ENCODE measurements at regions not wholly inside any gene's neighbourhood (a gene's known extent, or its start where the extent isn't known, plus 50 kb on each side); places are given as distances from the start of the nearest gene placed in this dataset.

DNA sequence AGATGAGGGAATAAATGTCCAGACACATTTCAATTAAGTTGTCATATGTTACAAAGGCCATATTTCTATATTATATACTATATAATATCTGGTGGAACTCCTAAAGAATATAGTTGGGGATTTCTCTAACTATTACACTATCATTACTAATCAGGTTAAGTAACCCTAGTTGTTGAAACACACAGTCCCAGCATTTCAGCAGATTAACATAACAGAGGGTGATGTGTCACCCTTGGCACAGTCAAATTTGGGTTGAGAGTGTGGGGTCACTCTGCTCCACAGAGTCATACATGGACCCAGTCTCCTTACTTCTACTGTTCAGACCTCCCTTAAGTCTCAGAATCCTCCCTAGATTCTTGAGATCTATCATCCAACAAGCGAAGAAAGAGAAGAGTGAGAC lies 496.4 kb upstream of the MDFIC2 start:
- TF ChIP-seq MAX (IDR thresholded peaks at IDR 0.05) (no peak), CTCF (IDR thresholded peaks at IDR 0.05; ENCODE audit: low read depth, low read length, missing input control) (no peak), RAD21 (IDR thresholded peaks at IDR 0.05) (no peak), HNF4G (IDR thresholded peaks at IDR 0.05) (no peak), REST (IDR thresholded peaks at IDR 0.05) (no peak), RXRA (IDR thresholded peaks at IDR 0.05) (no peak), FOXA1 (IDR thresholded peaks at IDR 0.05) (no peak), JUND (IDR thresholded peaks at IDR 0.05) (no peak), YY1 (IDR thresholded peaks at IDR 0.05) (no peak), TAF1 (conservative IDR thresholded peaks at IDR 0.05) (no peak), GABPA (IDR thresholded peaks at IDR 0.05 in 1 of 2, conservative IDR thresholded peaks at IDR 0.05 in 1 of 2) (no peak)
- TF ChIP-seq, protein P1, sequence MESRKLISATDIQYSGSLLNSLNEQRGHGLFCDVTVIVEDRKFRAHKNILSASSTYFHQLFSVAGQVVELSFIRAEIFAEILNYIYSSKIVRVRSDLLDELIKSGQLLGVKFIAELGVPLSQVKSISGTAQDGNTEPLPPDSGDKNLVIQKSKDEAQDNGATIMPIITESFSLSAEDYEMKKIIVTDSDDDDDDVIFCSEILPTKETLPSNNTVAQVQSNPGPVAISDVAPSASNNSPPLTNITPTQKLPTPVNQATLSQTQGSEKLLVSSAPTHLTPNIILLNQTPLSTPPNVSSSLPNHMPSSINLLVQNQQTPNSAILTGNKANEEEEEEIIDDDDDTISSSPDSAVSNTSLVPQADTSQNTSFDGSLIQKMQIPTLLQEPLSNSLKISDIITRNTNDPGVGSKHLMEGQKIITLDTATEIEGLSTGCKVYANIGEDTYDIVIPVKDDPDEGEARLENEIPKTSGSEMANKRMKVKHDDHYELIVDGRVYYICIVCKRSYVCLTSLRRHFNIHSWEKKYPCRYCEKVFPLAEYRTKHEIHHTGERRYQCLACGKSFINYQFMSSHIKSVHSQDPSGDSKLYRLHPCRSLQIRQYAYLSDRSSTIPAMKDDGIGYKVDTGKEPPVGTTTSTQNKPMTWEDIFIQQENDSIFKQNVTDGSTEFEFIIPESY (IDR thresholded peaks at IDR 0.05): no peak
- TF ChIP-seq, protein P2, sequence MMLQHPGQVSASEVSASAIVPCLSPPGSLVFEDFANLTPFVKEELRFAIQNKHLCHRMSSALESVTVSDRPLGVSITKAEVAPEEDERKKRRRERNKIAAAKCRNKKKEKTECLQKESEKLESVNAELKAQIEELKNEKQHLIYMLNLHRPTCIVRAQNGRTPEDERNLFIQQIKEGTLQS (IDR thresholded peaks at IDR 0.05): no peak

Measured in liver (tissue), 3 donors.